ENCODE measurements at regions not wholly inside any gene's neighbourhood (a gene's known extent, or its start where the extent isn't known, plus 50 kb on each side); places are given as distances from the start of the nearest gene placed in this dataset.
"Not testable (repeated sequence)": the region's sequence is repeated elsewhere in the genome, so short reads cannot be mapped to it uniquely, and the experiment has no call there.

DNA sequence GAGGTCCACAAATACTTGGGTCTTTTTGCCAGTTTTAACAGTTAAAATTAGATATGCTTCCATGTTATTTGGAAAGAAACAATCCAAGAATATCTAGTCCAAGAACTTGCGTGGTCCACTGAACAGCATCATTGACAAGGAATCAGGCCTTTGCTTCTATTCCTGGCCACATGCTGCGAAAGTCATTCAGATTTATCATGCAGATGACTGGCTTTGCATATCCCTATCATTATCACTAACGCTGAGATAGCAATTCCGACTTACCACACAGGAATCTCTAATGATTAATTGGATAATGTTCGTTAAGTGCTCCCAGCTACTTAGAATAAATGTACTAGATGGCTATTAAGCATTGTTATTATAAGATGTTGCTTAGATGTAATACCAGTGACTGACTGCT lies 51.0 kb upstream of the BDP1 start:
- TF ChIP-seq CTCF (IDR thresholded peaks at IDR 0.05; ENCODE audit: extremely low read depth in 1 of 2, insufficient read depth in 1 of 2, low read depth in 1 of 2, low read length in 2 of 2); EZH2 (IDR thresholded peaks at IDR 0.05; ENCODE audit: borderline replicate concordance, low read depth, low read length, severe bottlenecking); MAX (IDR thresholded peaks at IDR 0.05; ENCODE audit: insufficient read depth, insufficient read length); POLR2A (IDR thresholded peaks at IDR 0.05; ENCODE audit: low read depth, low read length); POLR2AphosphoS5 (IDR thresholded peaks at IDR 0.05; ENCODE audit: insufficient read depth, low read depth, low read length); FOS (IDR thresholded peaks at IDR 0.05; ENCODE audit: borderline replicate concordance, insufficient read depth, low read length); GATA2 (IDR thresholded peaks at IDR 0.05; ENCODE audit: insufficient read depth, insufficient read length, low read depth, low read length): not testable (repeated sequence)
